HG03457 (cell line): ENCODE measurements at regions not wholly inside any gene's neighbourhood (a gene's known extent, or its start where the extent isn't known, plus 50 kb on each side); places are given as distances from the start of the nearest gene placed in this dataset.
"Not testable (repeated sequence)": the region's sequence is repeated elsewhere in the genome, so short reads cannot be mapped to it uniquely, and the experiment has no call there.

Experiments used
- ATAC-seq: cut with Tn5 transposase; IDR thresholded peaks from one replicate; pipeline ENCODE4 v1.9.1; 2021; ENCODE audit warnings: moderate number of reproducible peaks; ENCODE audit not compliant: unreplicated experiment

DNA sequence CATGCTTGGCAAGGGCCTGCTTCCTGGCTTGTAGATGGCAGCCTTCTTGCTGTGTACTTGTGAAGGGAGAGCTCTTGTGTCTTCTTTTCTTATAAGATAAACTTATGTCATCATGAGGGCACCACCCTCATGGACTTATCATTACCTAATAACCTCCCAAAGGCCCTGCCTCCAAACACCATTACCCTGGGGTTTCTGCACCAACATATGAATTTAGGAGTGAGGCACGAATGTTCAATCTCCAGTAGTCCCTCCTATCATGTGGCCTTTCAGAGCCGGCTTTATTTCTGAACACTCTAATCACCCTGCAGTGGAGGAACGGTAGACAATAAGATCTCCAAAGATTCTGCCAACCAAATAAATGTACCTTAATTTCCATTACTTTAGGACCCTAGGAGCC, 144.3 kb downstream of the ABCC12 start:
- ATAC-seq, result no peak

DNA sequence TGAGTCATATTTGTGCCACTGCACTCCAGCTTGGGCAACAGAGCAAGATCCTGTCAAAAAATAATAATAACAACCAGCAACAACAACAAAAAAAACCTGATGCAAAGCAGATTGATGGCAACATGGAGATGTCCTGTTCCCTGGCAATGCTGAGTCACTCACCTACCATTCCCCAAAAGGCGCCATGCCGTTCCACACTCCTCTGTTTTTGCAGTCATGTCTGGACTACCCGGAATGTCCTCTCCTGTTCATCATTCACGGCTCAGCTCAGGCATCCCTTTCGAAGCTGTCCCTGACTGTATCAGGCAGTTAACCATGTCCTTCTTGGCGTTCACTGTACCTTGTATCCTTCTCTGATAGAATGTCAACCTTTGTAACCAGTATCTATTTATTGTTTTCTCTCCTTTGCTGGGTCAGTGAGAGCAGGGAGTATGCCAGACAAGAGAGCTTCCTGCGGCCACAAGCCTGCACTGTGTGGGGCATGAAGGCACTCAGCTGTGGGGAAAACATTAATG, 147.7 kb downstream of the ABCC12 start:
- no peak for ATAC-seq

DNA sequence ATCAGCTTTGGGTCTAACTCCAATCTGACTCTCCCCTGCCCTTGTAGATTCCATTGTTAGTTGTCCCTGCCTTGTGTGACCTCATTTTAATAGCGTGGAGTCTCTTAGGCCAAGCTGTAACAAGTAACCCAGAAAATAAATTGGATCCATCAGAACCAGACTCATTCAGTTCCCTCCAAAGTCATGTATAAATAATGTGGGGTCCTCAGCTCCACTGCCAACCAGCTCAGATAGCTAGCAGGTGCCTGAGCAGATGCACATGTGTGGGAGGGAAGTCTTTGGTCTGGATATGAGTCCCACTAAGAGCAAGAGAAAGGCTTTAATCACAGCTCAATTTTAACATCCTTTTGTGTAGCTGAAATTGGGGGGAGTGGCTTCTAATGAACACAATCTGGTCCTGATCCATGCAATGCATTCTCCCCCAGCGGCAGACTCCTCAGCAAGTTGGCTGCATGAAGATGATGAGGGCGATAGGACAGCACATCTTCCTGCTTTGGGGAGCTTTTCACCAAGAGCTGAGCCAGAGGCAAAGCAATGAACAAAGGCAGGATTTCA, 151.6 kb downstream of the ABCC12 start:
- ATAC-seq, result no peak

DNA sequence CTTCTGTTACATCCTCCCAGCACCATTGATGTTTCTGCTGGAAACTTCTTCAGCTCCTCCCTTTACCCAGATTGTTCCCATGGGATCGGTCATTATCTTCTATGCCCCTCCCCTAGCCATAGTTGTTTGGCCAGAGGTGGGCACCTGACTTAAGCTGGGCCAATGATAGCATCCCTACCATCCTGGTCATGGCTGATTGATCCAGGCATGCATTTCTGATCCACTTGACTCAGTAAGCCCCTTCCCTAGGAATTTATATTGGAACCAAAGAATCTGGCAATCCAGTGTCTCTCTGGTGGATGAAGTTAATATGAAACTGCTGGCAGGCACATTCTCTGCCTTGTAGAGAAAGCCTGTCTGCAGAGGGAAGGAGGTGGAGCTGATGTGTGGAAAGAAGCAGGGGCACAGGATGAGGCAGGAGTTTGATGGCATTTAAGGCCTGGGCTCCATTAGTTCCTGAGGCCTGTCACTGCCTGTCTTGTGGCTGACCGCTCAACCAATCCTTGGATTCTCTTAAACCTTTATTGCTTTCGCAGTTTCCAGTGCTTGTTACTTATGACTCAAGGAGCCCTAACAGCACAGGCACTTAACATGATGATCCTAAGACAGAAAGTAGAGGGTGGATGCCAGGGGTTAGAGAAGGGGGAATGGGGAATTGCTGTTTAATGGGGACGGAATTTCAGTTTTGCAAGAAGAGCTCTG, 152.4 kb downstream of the ABCC12 start:
- ATAC-seq, result no peak

DNA sequence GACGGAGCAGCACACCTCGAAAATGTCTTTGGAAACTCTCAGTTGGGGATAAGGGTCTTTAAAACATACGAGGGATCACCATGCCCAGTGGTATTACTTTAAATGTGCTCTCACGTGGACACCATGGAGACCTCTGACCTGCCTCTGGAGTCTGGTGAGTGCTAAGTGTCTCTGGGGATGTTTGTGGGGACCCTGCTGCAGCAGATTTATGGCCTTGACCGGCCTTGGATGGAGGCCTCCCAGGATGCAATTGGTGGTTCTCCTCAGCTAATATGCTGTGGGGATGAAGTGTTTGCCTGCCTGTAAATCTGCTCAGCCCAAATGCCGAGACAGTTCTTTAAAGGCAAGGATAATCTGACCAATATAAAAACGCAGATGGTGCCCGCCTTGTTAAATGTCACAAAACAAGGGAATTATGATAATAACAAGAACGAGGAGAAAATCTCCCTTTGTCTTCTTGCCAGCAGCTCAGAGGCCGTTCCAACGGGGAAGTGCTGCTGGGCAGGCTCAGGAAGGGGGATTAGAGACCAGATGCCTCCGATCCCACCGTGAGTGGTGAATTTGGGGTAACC, 154.4 kb downstream of the ABCC12 start:
- ATAC-seq, result no peak

DNA sequence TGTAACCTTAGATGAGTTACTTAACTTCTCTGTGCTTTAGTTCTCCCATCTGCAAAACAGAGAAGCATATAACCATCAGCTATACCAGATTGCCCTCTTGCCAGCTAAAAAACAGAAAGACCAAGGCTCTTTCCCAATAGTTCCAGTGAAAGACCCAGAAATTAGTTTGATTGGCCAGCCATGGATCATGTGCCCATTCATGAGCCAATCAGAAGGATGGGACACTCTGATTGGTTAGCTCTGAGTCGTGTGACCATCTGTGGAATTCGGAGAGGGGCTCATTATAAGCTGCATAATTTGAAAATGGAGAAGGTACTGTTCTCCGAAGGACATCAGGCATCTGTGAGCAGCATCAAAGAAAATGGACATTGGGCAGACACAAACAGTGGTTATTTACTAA, 155.2 kb downstream of the ABCC12 start:
- no peak for ATAC-seq

DNA sequence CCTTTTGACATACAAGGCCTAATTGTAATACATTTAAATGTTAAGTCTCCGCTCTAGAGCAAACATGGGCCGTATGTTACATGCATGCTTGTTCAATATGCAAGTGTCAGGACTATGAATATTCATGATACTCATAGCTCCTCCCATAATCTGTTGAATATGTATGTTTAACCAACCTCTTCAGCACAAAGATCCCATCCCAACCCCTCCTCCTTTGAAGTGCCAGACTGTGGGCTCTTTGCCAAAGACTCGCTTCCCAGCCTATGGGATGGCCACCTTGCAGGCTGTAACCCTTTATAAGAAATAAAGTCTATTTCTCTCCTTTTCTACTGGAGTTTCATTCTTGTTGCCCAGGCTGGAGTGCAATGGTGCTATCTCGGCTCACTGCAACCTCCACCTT, 156.2 kb downstream of the ABCC12 start:
- ATAC-seq, result no peak

DNA sequence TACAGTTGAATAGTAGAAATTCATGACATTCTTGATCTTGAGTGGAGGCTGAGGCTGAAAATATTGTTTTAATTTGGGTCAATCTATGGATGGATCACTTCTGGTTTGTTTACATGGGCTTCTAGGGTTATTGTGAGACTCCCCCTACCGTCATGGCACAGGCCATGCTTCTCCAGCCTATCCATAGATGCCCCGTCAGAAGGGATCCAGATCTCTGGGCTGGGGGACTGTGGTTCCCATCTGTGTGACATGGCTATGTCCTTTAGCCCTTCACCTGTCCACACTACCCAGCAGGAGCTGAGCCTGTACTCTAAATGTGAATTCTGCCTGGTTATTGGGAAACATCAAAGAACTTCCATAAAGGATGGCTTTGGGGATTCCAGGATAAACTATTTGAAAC, 160.4 kb downstream of the ABCC12 start:
- no peak for ATAC-seq

DNA sequence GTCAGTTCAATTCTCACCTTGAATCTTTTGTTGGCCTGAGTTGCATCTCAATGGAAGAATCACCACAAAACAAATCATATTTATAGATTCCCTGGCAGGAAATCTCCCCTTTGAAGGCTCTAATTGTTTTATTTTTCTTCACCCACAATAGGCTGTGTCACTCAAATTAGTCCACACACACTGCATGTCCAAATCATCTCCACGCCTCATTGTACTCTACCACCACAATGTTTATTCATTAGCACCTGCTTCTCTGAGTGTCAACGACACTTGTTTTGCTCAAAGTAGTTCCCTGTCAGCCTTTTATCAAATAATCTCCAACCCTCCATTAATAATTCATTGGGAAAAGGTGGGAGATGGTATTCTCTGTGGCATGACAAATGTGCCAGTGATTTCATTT, 164.3 kb downstream of the ABCC12 start:
- ATAC-seq, result no peak

DNA sequence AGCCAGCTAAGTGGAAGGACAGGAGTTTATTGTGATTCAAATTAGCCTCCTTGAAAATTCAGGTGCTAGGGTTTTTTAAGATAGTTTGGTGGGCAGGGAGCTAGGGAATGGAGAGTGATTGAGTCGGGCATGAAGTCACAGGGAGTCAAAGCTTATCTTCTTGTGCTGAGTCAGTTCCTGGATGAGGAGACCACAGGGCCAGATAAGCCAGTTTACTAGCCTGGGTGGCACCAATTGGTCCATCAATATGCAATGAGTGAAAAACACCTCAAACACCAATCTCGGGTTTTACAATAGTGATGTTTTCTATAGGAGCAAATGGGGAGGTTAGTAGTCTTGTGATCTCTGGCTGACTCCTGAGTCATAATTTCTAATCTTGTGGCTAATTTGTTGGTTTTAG, 165.1 kb downstream of the ABCC12 start:
- no peak for ATAC-seq

DNA sequence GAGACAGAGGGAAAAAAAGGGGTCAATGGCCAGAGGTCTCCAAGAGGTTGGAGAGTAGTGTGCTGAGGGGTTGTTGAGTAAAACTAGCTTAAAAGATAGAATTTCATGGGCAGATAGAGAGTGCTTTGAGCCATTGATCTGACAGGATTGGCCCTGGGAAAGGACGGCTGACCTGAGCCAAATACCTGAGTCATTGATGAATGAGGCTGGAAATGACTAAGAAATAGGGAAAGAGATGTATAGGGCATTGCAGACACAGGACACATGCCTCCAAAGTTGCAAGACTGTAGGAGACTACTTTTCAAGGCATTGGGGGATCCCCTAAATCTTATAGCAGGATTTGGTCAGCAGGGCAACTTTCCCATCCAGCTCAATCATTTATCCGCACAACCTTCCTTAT, 168.7 kb downstream of the ABCC12 start:
- ATAC-seq, result no peak

DNA sequence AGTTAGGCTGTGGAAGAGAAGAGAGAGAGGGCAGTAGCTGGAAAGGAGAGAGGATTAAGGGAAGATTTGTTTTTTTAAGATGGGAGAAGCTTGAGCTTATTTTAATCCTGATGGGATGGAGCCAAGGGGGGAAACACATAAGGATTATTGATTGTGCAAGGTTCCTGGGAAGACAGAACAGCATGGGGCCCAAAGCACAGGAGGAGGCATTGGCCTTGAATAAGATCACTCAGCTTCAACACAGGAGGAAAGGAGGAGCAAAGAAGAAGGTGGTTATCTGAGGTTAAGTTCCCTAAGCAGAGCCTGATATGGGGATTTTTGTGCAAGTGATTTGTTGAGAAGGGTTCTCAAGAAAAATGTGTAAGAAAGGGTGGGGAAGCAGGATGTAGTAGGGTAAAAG, 169.8 kb downstream of the ABCC12 start:
- no peak for ATAC-seq

DNA sequence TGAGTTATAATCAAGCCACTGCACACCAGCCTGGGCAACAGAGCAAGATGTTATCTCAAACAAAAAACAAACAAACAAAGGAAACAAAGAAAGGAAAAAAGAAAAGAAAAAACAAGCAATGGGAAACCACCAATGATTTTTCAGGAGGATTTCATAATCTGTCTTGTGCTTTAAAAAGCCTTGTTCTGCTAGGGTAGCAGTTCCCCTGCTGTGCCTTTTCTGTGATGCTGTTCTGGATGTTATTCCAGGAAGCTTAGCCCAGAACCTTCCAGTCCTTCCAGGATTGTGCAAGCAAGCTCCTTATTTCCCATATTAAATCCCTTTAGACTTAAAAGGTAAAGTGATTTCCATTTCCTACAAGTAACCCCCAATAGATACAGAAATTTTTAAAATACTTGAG, 171.1 kb downstream of the ABCC12 start:
- no peak for ATAC-seq

DNA sequence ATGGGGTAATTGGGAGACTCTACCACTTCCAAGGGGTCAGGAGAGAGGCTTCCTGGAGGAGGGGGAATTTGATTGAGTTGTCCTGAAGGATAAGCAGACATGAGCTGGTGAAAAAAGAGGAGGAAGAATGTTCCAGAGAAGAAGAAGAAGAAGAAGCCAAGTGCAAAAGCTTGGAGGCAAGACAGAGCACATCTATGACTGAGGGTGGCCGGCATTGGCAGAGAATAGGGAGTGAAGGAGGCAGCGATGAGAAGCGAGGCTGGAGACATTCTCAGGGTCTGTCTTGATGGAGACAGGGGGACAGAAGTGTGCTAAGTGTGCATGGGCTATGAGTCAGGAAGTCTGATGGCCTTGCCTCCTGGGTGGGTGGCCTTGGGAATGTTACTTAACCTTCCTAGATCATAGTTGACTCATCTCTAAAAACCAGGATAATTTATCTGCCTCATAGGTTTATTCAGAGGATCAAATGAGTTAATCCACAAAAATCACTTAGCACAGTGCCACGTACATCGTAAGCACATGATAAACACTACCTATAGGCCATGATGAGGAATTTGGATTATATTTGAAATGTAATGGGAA, 171.7 kb downstream of the ABCC12 start:
- ATAC-seq, result no peak

DNA sequence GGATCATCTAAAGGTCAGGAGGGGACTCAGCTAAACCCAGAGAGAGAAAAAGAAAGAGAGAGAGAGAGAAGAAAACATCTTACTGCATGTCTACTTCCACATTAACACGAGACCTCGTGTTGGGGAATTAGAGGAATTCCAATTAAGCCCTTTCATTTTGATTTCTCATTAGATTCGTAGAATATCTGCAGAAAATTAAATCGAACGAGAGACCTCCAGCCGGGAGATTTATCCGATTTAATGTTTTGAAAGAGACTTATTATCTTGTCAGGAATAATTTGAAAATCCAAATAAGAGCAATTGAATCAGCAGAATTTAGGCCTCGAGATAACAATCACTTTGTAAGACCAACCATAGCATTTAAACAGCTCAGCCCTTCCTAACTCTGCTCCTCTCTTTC, 175.6 kb downstream of the ABCC12 start:
- ATAC-seq, result no peak

DNA sequence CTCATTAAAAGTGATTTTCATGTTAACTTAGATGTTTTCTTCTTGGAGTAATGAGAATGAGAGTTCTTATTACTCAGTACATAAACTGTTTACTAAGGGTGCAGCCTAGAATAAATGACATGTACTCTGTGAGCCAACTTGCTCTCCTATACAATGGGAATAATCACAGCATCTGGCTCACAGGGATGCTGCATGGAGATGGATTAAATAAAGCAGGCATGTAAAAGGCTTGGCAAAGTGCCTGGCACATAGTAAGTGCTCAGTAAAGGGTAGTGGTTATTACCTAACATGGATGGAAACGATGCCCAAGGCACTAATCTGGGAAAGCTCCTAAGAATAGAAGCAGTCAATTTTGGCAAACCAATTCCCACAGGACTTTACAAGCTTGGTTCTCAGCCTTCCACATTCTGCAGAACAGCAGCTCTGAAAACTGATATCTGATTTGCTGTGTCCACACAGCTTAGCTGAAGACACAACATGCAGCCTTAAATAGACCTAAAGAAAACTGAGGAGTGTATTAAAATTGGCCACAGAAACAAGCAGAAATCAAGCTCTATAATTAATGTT, 176.1 kb downstream of the ABCC12 start:
- no peak for ATAC-seq

DNA sequence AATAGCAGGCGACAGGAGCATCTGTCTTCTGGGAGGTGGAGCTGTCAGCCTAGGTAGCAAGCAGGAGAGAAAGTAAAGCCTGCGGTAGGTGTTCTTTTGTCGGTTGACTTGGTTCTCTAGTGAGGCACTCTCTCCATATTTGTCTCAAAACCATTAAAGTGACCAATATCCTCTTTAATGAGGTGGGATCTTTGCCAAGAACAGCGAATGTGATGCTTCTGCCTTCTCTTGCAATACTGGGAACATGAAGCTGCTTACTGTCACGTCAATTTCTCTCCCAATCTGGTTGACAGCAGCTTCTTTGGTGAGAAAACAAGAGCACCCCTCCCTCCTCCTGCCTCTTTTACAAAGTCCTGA, 176.7 kb downstream of the ABCC12 start:
- ATAC-seq, result no peak

DNA sequence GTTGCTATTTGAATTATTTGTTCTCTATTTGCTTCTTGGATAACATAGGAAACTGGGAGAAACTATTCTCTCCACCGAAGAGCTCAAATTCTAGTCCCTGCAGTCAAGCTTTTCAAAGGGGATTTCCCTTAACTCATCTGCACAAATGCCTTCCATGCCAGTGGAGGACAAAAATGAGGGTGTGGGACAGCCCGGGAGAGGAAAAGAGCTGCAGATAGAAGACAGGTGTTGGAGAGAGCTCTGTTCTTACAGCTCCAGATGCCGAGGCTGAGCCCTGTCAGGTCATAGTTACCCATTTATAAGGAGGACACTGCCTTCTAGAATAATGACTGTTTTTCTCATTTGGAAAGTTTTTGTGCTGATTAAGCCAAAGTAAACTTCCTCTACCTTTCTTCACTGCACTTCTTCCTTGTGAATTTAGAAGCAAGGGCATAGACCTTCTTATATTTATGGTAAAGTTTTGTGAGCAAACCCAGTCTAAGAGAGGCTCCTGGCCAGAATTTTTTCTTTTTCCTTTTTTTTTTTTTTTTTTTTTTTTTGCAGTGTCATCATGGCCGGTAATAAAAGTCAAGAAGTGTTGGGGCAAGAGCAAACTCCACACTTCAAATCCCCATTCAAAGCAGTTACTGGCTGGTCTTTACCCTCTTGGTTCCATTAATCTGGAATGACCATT, 177.2 kb downstream of the ABCC12 start:
- ATAC-seq, result no peak

DNA sequence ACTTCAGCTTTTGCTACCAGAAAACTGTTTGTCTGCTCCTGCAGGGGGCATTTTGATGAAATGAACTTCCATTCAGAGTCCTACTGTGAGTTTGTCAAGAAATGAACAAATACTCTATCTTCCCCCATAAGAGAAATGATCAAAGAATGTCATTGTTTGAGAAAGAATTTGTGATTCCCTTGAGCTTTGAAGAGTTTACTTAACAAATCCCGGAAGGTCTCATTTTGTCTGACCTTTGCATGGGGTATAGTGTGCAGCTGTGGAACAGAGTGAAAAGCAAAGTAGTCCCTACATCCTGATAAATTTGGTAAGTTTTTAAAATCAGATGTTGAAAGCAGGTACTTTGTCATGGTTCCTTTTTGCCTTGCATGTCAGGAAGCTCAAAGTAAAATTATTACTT, 178.0 kb downstream of the ABCC12 start:
- ATAC-seq, result no peak

DNA sequence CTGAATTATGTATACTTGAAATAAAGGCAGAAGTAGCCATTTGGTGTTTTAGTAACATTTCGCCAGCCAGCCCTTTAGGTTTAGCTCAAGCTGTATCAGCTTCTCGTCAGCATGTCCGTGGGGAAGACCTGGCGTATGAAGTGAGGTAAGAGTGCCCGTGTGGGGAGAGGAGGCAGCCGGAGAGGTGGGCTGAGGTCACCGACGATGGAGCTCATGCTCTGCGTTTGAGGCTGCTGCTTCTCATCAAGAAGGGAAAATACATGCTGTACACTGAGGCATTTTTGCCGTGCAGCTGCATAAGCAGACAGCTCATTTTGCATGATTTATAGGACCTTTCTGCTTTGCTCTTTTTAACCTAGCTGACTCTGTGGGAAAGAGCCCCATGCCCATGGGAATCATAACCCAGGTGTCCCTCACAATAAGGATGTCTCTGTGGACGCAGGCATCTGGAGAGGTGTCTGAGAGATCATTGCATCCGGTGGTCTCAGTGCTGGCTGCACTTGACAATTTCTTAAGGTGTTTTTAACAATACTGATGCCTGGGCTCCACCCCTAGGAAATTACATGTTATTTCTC, 179.1 kb downstream of the ABCC12 start:
- ATAC-seq, result no peak

DNA sequence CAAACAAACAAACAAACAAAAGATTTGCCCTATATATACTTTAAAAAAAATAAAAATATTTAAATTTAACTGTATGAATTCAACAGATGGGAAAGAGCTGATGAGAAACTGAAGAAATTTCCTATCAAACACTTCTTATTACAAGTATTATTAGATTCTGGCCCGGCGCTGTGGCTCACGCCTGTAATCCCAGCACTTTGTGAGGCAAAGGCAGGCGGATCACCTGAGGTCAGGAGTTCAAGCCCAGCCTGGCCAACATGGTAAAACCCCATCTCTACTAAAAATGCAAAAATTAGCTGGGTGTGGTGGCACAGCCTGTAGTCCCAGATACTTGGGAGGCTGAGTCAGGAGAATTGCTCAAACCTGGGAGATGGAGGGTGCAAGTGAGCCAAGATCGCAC, 180.8 kb downstream of the ABCC12 start:
- ATAC-seq, result not testable (repeated sequence)
